ENCODE measurements at regions not wholly inside any gene's neighbourhood (a gene's known extent, or its start where the extent isn't known, plus 50 kb on each side); places are given as distances from the start of the nearest gene placed in this dataset.

DNA sequence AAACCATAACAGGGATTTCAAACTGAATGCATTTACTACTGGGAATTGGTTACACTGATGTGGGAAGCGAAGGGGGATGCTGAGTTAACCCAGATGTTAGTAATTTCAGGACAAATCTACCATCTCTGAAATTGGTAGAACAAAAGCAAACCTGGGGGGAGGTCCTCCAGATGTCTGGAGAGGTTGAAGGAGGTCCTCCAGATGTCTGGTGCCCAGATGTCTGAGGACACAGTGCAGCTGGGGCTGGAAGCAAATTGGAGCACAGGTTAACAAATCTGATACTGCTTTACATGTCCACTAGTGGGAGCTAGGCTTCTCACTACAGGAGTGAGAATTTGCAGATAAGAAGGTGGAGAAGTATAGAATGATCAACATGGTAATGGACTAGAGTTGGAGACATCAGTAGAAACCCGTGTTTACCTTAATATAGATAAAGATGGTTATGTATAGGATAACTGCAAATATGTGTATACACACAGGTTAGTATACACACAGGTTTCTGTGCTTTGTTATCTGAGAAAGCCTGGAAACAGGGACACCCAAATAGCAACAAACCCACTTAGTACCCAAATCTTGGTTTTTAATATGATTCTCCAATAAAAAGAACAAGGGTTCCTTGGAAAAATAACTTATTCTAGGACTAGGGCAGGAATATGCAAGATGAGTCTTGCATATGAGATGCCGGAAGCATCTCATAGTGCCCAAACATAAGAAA is 162.5 kb downstream of the C12orf50 start:
- no peaks in the 10 kb centered on the region for H3K9me3 Mint-ChIP-seq (ENCODE audit: unreplicated experiment)
- TF ChIP-seq, protein P1, sequence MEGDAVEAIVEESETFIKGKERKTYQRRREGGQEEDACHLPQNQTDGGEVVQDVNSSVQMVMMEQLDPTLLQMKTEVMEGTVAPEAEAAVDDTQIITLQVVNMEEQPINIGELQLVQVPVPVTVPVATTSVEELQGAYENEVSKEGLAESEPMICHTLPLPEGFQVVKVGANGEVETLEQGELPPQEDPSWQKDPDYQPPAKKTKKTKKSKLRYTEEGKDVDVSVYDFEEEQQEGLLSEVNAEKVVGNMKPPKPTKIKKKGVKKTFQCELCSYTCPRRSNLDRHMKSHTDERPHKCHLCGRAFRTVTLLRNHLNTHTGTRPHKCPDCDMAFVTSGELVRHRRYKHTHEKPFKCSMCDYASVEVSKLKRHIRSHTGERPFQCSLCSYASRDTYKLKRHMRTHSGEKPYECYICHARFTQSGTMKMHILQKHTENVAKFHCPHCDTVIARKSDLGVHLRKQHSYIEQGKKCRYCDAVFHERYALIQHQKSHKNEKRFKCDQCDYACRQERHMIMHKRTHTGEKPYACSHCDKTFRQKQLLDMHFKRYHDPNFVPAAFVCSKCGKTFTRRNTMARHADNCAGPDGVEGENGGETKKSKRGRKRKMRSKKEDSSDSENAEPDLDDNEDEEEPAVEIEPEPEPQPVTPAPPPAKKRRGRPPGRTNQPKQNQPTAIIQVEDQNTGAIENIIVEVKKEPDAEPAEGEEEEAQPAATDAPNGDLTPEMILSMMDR (IDR thresholded peaks at IDR 0.05; ENCODE audit: partially characterized antibody, unreplicated experiment): no peak
- no peaks in the 10 kb centered on the region for H3K36me3 Mint-ChIP-seq (ENCODE audit: unreplicated experiment)
- peaks cover 1% of the 10 kb centered on the region for H3K27me3 Mint-ChIP-seq (ENCODE audit: unreplicated experiment)
- H3K4me1 Mint-ChIP-seq (ENCODE audit: low read depth, unreplicated experiment): peaks cover 4% of the 10 kb centered on the region
- H3K27ac Mint-ChIP-seq (ENCODE audit: unreplicated experiment): no peak overlapping the region
- H3K4me3 Mint-ChIP-seq (ENCODE audit: unreplicated experiment): no peak overlapping the region
- no peak for DNase-seq

DNA sequence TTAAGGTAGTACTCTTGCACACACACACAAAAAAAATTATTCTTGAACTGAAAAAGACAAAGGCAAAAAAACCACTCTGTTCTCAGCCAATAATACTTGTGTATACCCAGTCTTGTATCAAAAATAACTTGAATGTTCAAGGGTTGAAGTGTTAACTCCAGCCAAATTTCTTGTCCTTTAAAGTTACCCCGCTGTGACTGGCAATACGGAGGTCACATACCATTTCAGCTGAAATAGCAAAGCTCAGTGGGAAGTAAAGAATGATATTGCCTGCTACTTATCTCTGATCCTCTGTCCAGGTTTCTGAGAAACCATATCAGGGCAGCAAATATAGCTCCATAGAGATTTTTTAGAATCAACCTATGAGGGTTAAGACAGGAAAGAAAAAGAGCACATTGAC is 167.4 kb downstream of the C12orf50 start:
- peaks cover 4% of the 10 kb centered on the region for H3K4me1 Mint-ChIP-seq (ENCODE audit: low read depth, unreplicated experiment)
- no peak overlapping the region for H3K4me3 Mint-ChIP-seq (ENCODE audit: unreplicated experiment)
- H3K9me3 Mint-ChIP-seq (ENCODE audit: unreplicated experiment): no peaks in the 10 kb centered on the region
- TF ChIP-seq, protein P1 (IDR thresholded peaks at IDR 0.05; ENCODE audit: partially characterized antibody, unreplicated experiment): no peak
- H3K36me3 Mint-ChIP-seq (ENCODE audit: unreplicated experiment): no peaks in the 10 kb centered on the region
- no peak for DNase-seq
- H3K27ac Mint-ChIP-seq (ENCODE audit: unreplicated experiment): no peak overlapping the region
- H3K27me3 Mint-ChIP-seq (ENCODE audit: unreplicated experiment): no peaks in the 10 kb centered on the region

DNA sequence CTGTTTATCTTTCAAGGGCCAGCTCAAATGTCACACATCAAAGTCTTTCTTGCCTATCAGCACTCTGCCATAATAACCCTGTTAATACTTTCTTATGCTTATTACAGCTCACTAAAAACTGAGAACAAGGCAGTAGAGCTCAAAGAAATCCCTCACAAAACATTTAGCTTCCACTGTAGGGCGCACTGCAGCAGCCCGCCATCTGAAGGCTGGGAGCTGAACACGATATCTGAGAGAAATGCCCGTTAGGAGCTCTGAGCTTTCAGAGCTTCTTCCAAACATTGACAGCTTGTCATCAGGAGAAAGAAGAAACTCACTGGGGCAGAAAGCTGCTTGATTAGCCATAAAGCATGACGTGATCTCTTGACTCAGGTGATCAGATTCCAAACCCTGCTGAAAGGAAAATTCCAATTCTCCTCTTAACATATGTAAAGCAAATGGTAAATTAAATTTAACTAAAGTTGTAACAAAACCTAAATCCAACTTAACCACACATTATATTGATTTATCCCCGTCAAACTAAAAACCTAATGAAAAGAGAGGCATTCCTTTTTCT is 175.7 kb downstream of the C12orf50 start:
- Mint-ChIP-seq H3K36me3 (ENCODE audit: unreplicated experiment) (no peaks in the 10 kb centered on the region), H3K9me3 (ENCODE audit: unreplicated experiment) (no peaks in the 10 kb centered on the region), H3K4me3 (ENCODE audit: unreplicated experiment) (no peak overlapping the region), H3K27ac (ENCODE audit: unreplicated experiment) (no peak overlapping the region), H3K27me3 (ENCODE audit: unreplicated experiment) (no peaks in the 10 kb centered on the region), H3K4me1 (ENCODE audit: low read depth, unreplicated experiment) (no peaks in the 10 kb centered on the region)
- TF ChIP-seq, protein P1 (IDR thresholded peaks at IDR 0.05; ENCODE audit: partially characterized antibody, unreplicated experiment): no peak
- DNase-seq: no peak

DNA sequence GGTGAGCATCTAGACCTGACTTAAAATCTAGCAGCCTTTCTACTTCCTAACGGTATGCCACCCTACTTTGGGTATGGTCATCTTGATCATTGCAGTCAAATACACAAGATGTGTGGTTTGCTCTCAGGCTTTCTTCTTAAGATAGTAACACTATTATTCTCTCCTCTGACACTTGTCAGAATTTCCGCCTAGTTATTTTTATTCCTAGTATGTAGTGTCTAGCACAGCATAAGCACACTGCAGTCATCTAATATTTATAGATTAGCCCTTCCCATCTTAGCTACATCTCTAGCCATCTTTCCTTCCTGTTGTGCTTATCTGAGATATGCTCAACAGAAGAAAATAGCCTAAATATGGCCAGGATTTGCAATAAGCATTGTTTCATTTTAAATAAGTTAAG is 180.1 kb downstream of the C12orf50 start:
- Mint-ChIP-seq H3K4me3 (ENCODE audit: unreplicated experiment) (no peak overlapping the region), H3K36me3 (ENCODE audit: unreplicated experiment) (no peaks in the 10 kb centered on the region), H3K27me3 (ENCODE audit: unreplicated experiment) (no peaks in the 10 kb centered on the region), H3K9me3 (ENCODE audit: unreplicated experiment) (peaks cover 1% of the 10 kb centered on the region), H3K27ac (ENCODE audit: unreplicated experiment) (no peak overlapping the region), H3K4me1 (ENCODE audit: low read depth, unreplicated experiment) (peaks cover 6% of the 10 kb centered on the region)
- DNase-seq: no peak
- TF ChIP-seq, protein P1 (IDR thresholded peaks at IDR 0.05; ENCODE audit: partially characterized antibody, unreplicated experiment): no peak

DNA sequence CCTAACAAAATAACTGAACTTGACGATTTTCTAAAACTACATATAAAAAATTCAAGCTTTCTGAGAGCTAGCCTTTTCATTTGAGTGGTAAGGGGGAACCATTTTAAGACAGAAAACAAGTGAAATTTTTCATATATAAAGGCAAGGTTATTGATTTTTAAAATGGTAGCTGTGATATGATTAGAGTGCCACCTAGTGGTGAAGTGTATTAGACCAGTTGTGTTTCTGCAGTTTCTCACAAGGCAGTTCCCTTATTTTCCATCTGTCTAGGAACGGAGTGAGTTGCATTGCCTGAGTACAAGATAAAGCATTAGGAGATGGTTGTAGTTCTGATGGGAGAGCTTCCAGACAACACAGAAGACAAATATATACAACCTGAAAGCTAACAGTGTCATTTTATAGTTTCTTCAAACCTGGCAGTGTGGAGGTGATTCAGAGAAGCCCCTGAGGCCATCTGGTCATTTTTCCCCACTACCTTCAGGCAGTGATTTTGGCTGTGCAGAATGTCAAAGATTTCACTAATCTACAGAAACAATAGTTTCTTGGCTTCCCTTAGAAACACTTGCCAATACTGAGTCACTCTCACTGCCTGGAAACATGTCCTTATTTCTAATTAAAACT is 180.8 kb downstream of the C12orf50 start:
- no peak for DNase-seq
- Mint-ChIP-seq H3K4me3 (ENCODE audit: unreplicated experiment) (no peak overlapping the region), H3K4me1 (ENCODE audit: low read depth, unreplicated experiment) (peaks cover 6% of the 10 kb centered on the region), H3K27ac (ENCODE audit: unreplicated experiment) (no peak overlapping the region), H3K9me3 (ENCODE audit: unreplicated experiment) (peaks cover 1% of the 10 kb centered on the region), H3K27me3 (ENCODE audit: unreplicated experiment) (no peaks in the 10 kb centered on the region), H3K36me3 (ENCODE audit: unreplicated experiment) (no peaks in the 10 kb centered on the region)
- TF ChIP-seq, protein P1 (IDR thresholded peaks at IDR 0.05; ENCODE audit: partially characterized antibody, unreplicated experiment): peak; percentile 95

All from glutamatergic neuron (in vitro differentiated cells).